ENCODE measurements at regions not wholly inside any gene's neighbourhood (a gene's known extent, or its start where the extent isn't known, plus 50 kb on each side); places are given as distances from the start of the nearest gene placed in this dataset.

DNA sequence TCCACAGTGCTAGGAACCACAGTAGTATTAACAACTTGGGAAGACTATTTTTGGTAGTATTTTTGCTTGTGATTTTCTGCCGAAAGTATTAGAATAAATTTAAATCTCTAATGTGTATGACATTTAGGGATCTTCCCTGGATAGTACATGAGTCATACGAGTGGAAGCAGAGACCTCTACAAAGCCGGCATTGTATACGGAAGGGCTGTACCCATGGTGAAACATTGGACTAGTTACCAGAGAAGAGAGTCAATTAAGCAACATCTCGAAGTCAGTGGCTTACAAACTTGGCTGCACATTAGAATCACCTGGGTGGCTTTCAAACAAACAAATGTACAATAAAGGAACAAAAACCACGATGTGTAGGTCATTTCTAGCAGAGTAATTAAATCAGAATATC, 1131.7 kb upstream of the LRRTM1 start:
- TF ChIP-seq, protein P1, sequence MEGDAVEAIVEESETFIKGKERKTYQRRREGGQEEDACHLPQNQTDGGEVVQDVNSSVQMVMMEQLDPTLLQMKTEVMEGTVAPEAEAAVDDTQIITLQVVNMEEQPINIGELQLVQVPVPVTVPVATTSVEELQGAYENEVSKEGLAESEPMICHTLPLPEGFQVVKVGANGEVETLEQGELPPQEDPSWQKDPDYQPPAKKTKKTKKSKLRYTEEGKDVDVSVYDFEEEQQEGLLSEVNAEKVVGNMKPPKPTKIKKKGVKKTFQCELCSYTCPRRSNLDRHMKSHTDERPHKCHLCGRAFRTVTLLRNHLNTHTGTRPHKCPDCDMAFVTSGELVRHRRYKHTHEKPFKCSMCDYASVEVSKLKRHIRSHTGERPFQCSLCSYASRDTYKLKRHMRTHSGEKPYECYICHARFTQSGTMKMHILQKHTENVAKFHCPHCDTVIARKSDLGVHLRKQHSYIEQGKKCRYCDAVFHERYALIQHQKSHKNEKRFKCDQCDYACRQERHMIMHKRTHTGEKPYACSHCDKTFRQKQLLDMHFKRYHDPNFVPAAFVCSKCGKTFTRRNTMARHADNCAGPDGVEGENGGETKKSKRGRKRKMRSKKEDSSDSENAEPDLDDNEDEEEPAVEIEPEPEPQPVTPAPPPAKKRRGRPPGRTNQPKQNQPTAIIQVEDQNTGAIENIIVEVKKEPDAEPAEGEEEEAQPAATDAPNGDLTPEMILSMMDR (IDR thresholded peaks at IDR 0.05; ENCODE audit: insufficient read depth, low read length, poor library complexity, severe bottlenecking): no peak
- TF ChIP-seq EZH2phosphoT487 (conservative IDR thresholded peaks at IDR 0.05; ENCODE audit: low read length): no peak

Measured in SU-DHL-6 (cell line).